Heart left ventricle (tissue), 13 donors: ENCODE measurements at regions not wholly inside any gene's neighbourhood (a gene's known extent, or its start where the extent isn't known, plus 50 kb on each side); places are given as distances from the start of the nearest gene placed in this dataset.

Experiments used
- POLR2A ChIP-seq, 2 donors: fragments of 450-650 bp; IDR thresholded peaks; one replicate each; pipeline ENCODE4 v1.6.1; 2017; ENCODE audit warnings: antibody characterized with exemption in 2 of 2, mild to moderate bottlenecking in 2 of 2, moderate library complexity in 2 of 2
- TF ChIP-seq, protein P1 (sequence below), 12 donors: fragments of 200-600 bp; sonication (generic) in 4 of 12; IDR thresholded peaks; one replicate each; pipeline versions ENCODE4 v1.5.0 to v1.8.0; 2018 to 2022; ENCODE audit warnings: antibody characterized with exemption in 12 of 12, mild to moderate bottlenecking in 5 of 12
- donor health status: ischemic (EF 13 %, LVEDD 7.1; RV severe dilation, severe dysfunction).
- donor health status: DM: no; HTN: yes; CAD: no.
- donor health status: DM: no; HTN: no; CAD: no.
- donor health status: ischemic (EF 25% LVEDD 6.9; RV normal size, moderate dysfunction).
- donor health status: ischemic (EF 25% LVEDD 5.7; RV mildly dilated, moderate dysfunction).
- donor health status: ischemic (EF 35%, LVEDD 5.7; RV mildly dilated, moderate dysfunction).
- donor health status: nonischemic (EF 11% LVEDD 7.7; RV severe dilation, severe dysfunction).
- donor health status: DM: yes; HTN: yes; CAD: no.
- donor health status: PGD.
- donor health status: ischemic (EF 29% LVEDD 5.4; RV normal size, mild dysfunction).
- donor health status: nonischemic (EF 23%, LVEDD 6.1; RV moderate dilation, normal function).

DNA sequence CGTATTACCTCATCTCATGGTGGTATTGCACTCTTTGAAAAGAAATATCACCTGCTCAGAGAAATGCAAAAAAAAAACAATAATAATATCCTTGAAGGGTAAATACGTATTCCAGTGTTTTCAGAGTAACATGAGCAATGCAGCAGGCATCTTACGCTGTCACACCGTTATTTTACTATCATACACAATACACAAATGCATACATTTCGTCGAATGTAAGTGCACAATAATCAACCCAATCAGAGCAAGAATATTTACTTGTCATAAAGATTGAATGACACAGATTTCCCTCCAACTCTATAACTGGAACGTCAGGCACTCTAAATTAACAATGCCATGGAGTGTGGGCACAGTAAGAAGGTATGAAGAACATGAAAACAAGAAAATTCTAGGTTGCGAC lies 1050.1 kb downstream of the PLA2G4A start:
- no peak for TF ChIP-seq POLR2A (IDR thresholded peaks at IDR 0.05)
- TF ChIP-seq, protein P1, sequence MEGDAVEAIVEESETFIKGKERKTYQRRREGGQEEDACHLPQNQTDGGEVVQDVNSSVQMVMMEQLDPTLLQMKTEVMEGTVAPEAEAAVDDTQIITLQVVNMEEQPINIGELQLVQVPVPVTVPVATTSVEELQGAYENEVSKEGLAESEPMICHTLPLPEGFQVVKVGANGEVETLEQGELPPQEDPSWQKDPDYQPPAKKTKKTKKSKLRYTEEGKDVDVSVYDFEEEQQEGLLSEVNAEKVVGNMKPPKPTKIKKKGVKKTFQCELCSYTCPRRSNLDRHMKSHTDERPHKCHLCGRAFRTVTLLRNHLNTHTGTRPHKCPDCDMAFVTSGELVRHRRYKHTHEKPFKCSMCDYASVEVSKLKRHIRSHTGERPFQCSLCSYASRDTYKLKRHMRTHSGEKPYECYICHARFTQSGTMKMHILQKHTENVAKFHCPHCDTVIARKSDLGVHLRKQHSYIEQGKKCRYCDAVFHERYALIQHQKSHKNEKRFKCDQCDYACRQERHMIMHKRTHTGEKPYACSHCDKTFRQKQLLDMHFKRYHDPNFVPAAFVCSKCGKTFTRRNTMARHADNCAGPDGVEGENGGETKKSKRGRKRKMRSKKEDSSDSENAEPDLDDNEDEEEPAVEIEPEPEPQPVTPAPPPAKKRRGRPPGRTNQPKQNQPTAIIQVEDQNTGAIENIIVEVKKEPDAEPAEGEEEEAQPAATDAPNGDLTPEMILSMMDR (IDR thresholded peaks at IDR 0.05), result no peak
